ENCODE measurements at regions not wholly inside any gene's neighbourhood (a gene's known extent, or its start where the extent isn't known, plus 50 kb on each side); places are given as distances from the start of the nearest gene placed in this dataset.

DNA sequence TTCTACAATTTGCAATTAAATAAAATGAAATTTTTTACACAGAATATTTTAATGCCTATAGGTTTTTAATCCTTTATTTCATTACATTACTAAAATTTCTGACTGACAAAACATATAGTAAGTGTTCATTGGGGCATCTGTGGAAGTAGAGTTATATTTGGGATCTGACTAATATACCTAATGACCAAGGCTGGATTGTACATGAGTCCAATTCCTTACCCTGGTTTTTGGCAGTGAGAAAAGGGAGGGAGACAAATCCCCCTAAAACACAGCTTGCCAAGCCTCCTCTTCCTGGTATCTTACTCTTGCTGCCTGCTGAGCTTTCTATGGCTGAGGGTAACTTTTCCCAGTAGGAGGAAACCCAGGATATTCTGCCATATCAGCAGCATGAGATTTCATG, 149.4 kb upstream of the CDH20 start:
- ATAC-seq (no peak), FAIRE-seq (no peak), DNase-seq (ENCODE audit: low read depth in 1 of 2, low spot score in 1 of 2) (no peak)
- no peak overlapping the region for H3K27ac ChIP-seq
- no peak for TF ChIP-seq TFCP2L1 (CRISPR knock-in tag; IDR thresholded peaks at IDR 0.05)
- no peak for TF ChIP-seq RAD21 (conservative IDR thresholded peaks at IDR 0.05 in 1 of 2, IDR thresholded peaks at IDR 0.05 in 1 of 2)
- TF ChIP-seq RNF2 (IDR thresholded peaks at IDR 0.05; ENCODE audit: borderline replicate concordance, low read depth): no peak
- no peak for TF ChIP-seq RARB (CRISPR knock-in tag; IDR thresholded peaks at IDR 0.05)
- H3K4me2 ChIP-seq: no peak overlapping the region
- no peak overlapping the region for H3K4me3 ChIP-seq
- ChIA-PET POLR2A (no interaction called here), CTCF (no interaction called here)
- H3K9me3 ChIP-seq: no peaks in the 10 kb centered on the region
- H3K4me1 ChIP-seq: no peaks in the 10 kb centered on the region

DNA sequence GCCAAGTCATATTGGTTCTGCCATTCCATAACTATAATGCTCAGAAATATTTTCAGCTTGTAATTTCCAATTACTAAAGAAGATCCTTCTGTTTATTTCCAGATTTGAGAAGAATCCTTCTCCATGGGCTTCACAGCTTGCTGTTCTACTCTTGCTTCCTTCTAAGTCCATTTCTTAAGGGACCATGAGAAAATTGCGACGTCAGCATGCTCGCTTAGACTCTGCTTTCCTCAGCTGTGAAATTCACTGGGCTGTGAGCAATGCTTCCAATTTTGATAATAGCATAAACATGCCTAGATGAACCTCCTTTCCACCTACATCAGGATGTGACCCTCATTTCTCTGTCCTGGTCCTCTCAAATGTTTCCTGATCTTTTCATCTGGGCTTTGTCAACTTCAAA, 145.3 kb upstream of the CDH20 start:
- no peaks in the 10 kb centered on the region for H3K4me1 ChIP-seq
- 0% methylated on average over 3 of the region's 3 CpGs for WGBS (ENCODE audit: missing lambda C conversion rate)
- DNase-seq (ENCODE audit: low read depth in 1 of 2, low spot score in 1 of 2) (no peak), ATAC-seq (no peak), FAIRE-seq (no peak)
- ChIA-PET CTCF (no interaction called here), POLR2A (no interaction called here)
- no peaks in the 10 kb centered on the region for H3K9me3 ChIP-seq
- H3K4me3 ChIP-seq: no peak overlapping the region
- H3K27ac ChIP-seq: no peak overlapping the region
- TF ChIP-seq MAFK (IDR thresholded peaks at IDR 0.05; ENCODE audit: partially characterized antibody): peak; percentile 33
- TF ChIP-seq CBX8 (IDR thresholded peaks at IDR 0.05): no peak
- no peak for TF ChIP-seq FOSB (CRISPR knock-in tag; IDR thresholded peaks at IDR 0.05)
- TF ChIP-seq RFX5 (IDR thresholded peaks at IDR 0.05): no peak
- TF ChIP-seq, protein P1, sequence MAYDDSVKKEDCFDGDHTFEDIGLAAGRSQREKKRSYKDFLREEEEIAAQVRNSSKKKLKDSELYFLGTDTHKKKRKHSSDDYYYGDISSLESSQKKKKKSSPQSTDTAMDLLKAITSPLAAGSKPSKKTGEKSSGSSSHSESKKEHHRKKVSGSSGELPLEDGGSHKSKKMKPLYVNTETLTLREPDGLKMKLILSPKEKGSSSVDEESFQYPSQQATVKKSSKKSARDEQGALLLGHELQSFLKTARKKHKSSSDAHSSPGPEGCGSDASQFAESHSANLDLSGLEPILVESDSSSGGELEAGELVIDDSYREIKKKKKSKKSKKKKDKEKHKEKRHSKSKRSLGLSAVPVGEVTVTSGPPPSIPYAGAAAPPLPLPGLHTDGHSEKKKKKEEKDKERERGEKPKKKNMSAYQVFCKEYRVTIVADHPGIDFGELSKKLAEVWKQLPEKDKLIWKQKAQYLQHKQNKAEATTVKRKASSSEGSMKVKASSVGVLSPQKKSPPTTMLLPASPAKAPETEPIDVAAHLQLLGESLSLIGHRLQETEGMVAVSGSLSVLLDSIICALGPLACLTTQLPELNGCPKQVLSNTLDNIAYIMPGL (CRISPR knock-in tag; IDR thresholded peaks at IDR 0.05; ENCODE audit: borderline replicate concordance): no peak
- TF ChIP-seq BHLHE40 (IDR thresholded peaks at IDR 0.05; ENCODE audit: low read depth, low read length): no peak
- TF ChIP-seq PHF8 (IDR thresholded peaks at IDR 0.05; ENCODE audit: borderline replicate concordance, low read depth): no peak
- no peak for TF ChIP-seq HOXB5 (CRISPR knock-in tag; IDR thresholded peaks at IDR 0.05)
- H3K4me2 ChIP-seq: no peak overlapping the region

DNA sequence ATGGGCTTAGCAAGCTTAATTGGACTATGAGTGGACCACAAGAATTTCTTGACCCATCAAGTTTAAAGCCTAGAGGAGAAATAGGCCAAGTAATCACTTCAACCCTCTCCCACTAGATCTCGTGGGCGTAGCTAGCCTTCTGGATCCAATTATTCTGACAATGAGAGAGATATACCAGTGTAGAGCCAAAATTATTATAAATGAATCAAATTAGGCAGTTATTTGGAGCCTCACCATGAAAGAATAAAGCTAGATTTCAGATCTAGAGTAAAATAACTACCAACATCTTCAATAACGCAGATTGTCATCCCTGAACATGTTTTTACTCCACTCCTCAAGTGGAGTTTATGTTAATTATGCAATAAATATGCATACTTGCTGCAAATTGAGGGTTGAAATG, 143.9 kb upstream of the CDH20 start:
- no peak for FAIRE-seq
- ATAC-seq: no peak
- CTCF ChIA-PET: no interaction called here

More for the DNA sequence above, 143.9 kb upstream of the CDH20 start:
- DNase-seq (ENCODE audit: low read depth in 1 of 2, low spot score in 1 of 2): no peak
- Histone ChIP-seq H3K4me3 (no peak overlapping the region), H3K4me2 (no peak overlapping the region), H3K9me3 (no peaks in the 10 kb centered on the region), H3K4me1 (no peaks in the 10 kb centered on the region), H3K27ac (no peak overlapping the region)
- WGBS (ENCODE audit: missing lambda C conversion rate): 1% methylated on average over 3 of the region's 3 CpGs
- TF ChIP-seq FOSB (CRISPR knock-in tag; IDR thresholded peaks at IDR 0.05) (no peak), NR3C1 (IDR thresholded peaks at IDR 0.05) (no peak), EHF (CRISPR knock-in tag; IDR thresholded peaks at IDR 0.05) (no peak), RFX5 (IDR thresholded peaks at IDR 0.05) (no peak), POLR2AphosphoS2 (conservative IDR thresholded peaks at IDR 0.05; ENCODE audit: low read length) (no peak), HDAC2 (IDR thresholded peaks at IDR 0.05) (no peak), EP300 (IDR thresholded peaks at IDR 0.05) (no peak), NPAS2 (CRISPR knock-in tag; IDR thresholded peaks at IDR 0.05; ENCODE audit: borderline replicate concordance) (no peak), RNF2 (IDR thresholded peaks at IDR 0.05; ENCODE audit: borderline replicate concordance, low read depth) (no peak), ZFP36 (IDR thresholded peaks at IDR 0.05; ENCODE audit: borderline replicate concordance, partially characterized antibody) (no peak), MYC (IDR thresholded peaks at IDR 0.05; ENCODE audit: borderline replicate concordance, low read length) (no peak), GATA3 (IDR thresholded peaks at IDR 0.05; ENCODE audit: borderline replicate concordance) (no peak), BHLHE40 (IDR thresholded peaks at IDR 0.05; ENCODE audit: low read depth, low read length) (no peak), FOXS1 (CRISPR knock-in tag; IDR thresholded peaks at IDR 0.05) (no peak), POLR2A (IDR thresholded peaks at IDR 0.05; ENCODE audit: low read length) (no peak), RCOR1 (IDR thresholded peaks at IDR 0.05; ENCODE audit: low read depth, low read length) (no peak), CEBPB (IDR thresholded peaks at IDR 0.05) (no peak)
- TF ChIP-seq, protein P2, sequence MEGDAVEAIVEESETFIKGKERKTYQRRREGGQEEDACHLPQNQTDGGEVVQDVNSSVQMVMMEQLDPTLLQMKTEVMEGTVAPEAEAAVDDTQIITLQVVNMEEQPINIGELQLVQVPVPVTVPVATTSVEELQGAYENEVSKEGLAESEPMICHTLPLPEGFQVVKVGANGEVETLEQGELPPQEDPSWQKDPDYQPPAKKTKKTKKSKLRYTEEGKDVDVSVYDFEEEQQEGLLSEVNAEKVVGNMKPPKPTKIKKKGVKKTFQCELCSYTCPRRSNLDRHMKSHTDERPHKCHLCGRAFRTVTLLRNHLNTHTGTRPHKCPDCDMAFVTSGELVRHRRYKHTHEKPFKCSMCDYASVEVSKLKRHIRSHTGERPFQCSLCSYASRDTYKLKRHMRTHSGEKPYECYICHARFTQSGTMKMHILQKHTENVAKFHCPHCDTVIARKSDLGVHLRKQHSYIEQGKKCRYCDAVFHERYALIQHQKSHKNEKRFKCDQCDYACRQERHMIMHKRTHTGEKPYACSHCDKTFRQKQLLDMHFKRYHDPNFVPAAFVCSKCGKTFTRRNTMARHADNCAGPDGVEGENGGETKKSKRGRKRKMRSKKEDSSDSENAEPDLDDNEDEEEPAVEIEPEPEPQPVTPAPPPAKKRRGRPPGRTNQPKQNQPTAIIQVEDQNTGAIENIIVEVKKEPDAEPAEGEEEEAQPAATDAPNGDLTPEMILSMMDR (IDR thresholded peaks at IDR 0.05): no peak
- TF ChIP-seq, protein P1 (CRISPR knock-in tag; IDR thresholded peaks at IDR 0.05; ENCODE audit: borderline replicate concordance): no peak
- TF ChIP-seq, protein P3, sequence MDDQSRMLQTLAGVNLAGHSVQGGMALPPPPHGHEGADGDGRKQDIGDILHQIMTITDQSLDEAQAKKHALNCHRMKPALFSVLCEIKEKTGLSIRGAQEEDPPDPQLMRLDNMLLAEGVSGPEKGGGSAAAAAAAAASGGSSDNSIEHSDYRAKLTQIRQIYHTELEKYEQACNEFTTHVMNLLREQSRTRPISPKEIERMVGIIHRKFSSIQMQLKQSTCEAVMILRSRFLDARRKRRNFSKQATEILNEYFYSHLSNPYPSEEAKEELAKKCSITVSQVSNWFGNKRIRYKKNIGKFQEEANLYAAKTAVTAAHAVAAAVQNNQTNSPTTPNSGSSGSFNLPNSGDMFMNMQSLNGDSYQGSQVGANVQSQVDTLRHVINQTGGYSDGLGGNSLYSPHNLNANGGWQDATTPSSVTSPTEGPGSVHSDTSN (IDR thresholded peaks at IDR 0.05): no peak
- POLR2A ChIA-PET: no interaction called here
